PC-9 (cell line): ENCODE measurements at regions not wholly inside any gene's neighbourhood (a gene's known extent, or its start where the extent isn't known, plus 50 kb on each side); places are given as distances from the start of the nearest gene placed in this dataset.

Experiments
- BruUV-seq: library from RNA; stranded (reverse); fragments of 400-500 nt; replicated peaks from 2 replicates; lab custom pipeline; 2021; lab: Mats Ljungman, UMichigan
- CTCF ChIA-PET: fragments of 300-600 bp; sonication (Branson Sonifier 250); formaldehyde crosslinking; loops from one replicate; lab custom pipeline; 2022; ENCODE audit warnings: antibody characterized with exemption; lab: Charles Lee
- POLR2A ChIA-PET: fragments of 300-600 bp; sonication (Branson Sonifier 250); formaldehyde crosslinking; loops from one replicate; lab custom pipeline; 2022; ENCODE audit warnings: antibody characterized with exemption; ENCODE audit not compliant: unreplicated experiment; lab: Charles Lee
- DNase-seq, 2 experiments: peaks; one replicate each; pipeline versions ENCODE4 v3.0.0 to v3.0.0-alpha.2; 2015 to 2022; ENCODE audit warnings: mixed read lengths in 1 of 2
- H2AFZ ChIP-seq: fragments of 200-600 bp; sonication (generic); 2 replicates; pipeline ENCODE4 v1.8.1; 2017; ENCODE audit warnings: antibody characterized with exemption
- H3F3A ChIP-seq: fragments of 200-600 bp; sonication (generic); 2 replicates; pipeline ENCODE4 v1.8.1; 2017; ENCODE audit warnings: antibody characterized with exemption, mild to moderate bottlenecking, low read depth; ENCODE audit not compliant: insufficient read depth
- H3K27ac ChIP-seq: fragments of 200-600 bp; sonication (generic); 2 replicates; pipeline ENCODE4 v1.6.1; 2016; ENCODE audit warnings: mixed run types
- H3K27me3 ChIP-seq: fragments of 200-600 bp; sonication (generic); 2 replicates; pipeline ENCODE4 v1.6.1; 2016; ENCODE audit warnings: low read depth, mixed run types; ENCODE audit not compliant: insufficient read depth
- H3K36me3 ChIP-seq: fragments of 200-600 bp; sonication (generic); 2 replicates; pipeline ENCODE4 v1.6.1; 2016; ENCODE audit warnings: low read depth, mixed run types
- H3K4me1 ChIP-seq: fragments of 200-600 bp; sonication (generic); replicated peaks from 2 replicates; pipeline ENCODE4 v1.6.1; 2016; ENCODE audit warnings: mixed run types; ENCODE audit not compliant: insufficient read depth
- H3K4me2 ChIP-seq: fragments of 200-600 bp; sonication (generic); 2 replicates; pipeline ENCODE4 v1.6.1; 2017; ENCODE audit warnings: mixed run types
- H3K4me3 ChIP-seq: fragments of 200-600 bp; sonication (generic); 2 replicates; pipeline ENCODE4 v1.6.1; 2016; ENCODE audit warnings: mixed run types
- H3K79me2 ChIP-seq: fragments of 200-600 bp; sonication (generic); 2 replicates; pipeline ENCODE4 v1.6.1; 2017; ENCODE audit warnings: low read depth, mixed run types
- H3K9me2 ChIP-seq: fragments of 200-600 bp; sonication (generic); 2 replicates; pipeline ENCODE4 v1.8.1; 2017; ENCODE audit warnings: mild to moderate bottlenecking; ENCODE audit not compliant: insufficient read depth
- H3K9me3 ChIP-seq: fragments of 200-600 bp; sonication (generic); 2 replicates; pipeline ENCODE4 v1.8.1; 2016; ENCODE audit warnings: low read depth; ENCODE audit not compliant: insufficient read depth
- H4K20me1 ChIP-seq: fragments of 200-600 bp; sonication (generic); 2 replicates; pipeline ENCODE4 v1.8.1; 2017; ENCODE audit not compliant: insufficient read depth
- EZH2 ChIP-seq: fragments of 200-600 bp; sonication (generic); IDR thresholded peaks from 2 replicates; pipeline ENCODE4 v1.8.0; 2017; ENCODE audit warnings: antibody characterized with exemption, low read depth
- intact Hi-C: fragments of 100-400 bp; cut with micrococcal nuclease; formaldehyde crosslinking; loops from one replicate; pipeline ENCODE4 v1.10.0; 2022; ENCODE audit not compliant: unreplicated experiment
- TF ChIP-seq, protein P1 (sequence below): fragments of 200-600 bp; sonication (generic); conservative IDR thresholded peaks from 2 replicates; pipeline ENCODE4 v1.6.1; 2017; ENCODE audit warnings: mixed run types, antibody characterized with exemption, mild to moderate bottlenecking, moderate library complexity

GRCh38 chrX:121598356-121598755 lies 550.9 kb downstream of the GLUD2 start:
- H4K20me1 ChIP-seq: no peaks in the 10 kb centered on the region; the same call in 1 of the 2 replicates
- H3K27me3 ChIP-seq: no peaks in the 10 kb centered on the region
- no peak overlapping the region for H3K4me3 ChIP-seq
- H3K4me1 ChIP-seq: no peaks in the 10 kb centered on the region
- H2AFZ ChIP-seq: no peak overlapping the region
- H3K36me3 ChIP-seq: no peaks in the 10 kb centered on the region
- H3F3A ChIP-seq: no peaks in the 10 kb centered on the region
- H3K79me2 ChIP-seq: no peaks in the 10 kb centered on the region
- no TSS peak for BruUV-seq
- H3K9me3 ChIP-seq: no peaks in the 10 kb centered on the region
- TF ChIP-seq, protein P1, sequence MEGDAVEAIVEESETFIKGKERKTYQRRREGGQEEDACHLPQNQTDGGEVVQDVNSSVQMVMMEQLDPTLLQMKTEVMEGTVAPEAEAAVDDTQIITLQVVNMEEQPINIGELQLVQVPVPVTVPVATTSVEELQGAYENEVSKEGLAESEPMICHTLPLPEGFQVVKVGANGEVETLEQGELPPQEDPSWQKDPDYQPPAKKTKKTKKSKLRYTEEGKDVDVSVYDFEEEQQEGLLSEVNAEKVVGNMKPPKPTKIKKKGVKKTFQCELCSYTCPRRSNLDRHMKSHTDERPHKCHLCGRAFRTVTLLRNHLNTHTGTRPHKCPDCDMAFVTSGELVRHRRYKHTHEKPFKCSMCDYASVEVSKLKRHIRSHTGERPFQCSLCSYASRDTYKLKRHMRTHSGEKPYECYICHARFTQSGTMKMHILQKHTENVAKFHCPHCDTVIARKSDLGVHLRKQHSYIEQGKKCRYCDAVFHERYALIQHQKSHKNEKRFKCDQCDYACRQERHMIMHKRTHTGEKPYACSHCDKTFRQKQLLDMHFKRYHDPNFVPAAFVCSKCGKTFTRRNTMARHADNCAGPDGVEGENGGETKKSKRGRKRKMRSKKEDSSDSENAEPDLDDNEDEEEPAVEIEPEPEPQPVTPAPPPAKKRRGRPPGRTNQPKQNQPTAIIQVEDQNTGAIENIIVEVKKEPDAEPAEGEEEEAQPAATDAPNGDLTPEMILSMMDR: no peak
- no peak for TF ChIP-seq EZH2
- intact Hi-C loops: no loop called here
- no peak overlapping the region for H3K27ac ChIP-seq
- H3K9me2 ChIP-seq: no peaks in the 10 kb centered on the region
- H3K4me2 ChIP-seq: no peak overlapping the region
- DNase-seq: no peak
- POLR2A ChIA-PET: no interaction called here
- CTCF ChIA-PET: no interaction called here

DNA sequence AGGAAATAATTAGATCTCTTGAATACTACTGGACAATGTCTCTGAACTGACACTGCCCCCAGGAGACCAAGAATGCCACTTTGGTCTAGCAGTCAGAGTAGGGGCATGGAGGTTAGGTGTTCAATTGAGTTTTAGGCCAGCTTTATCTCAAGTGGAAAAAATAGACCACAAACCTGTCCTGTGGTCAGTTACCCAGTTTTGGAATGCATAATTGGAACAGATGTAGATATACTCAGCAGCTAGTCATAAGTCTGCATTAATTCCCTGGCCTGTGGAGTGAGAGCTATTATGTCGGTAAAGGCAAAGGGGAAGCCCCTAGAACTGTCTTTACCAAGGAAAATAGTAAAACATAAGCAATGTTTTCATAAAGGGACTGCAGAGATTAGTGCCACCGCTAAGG lies 587.7 kb downstream of the GLUD2 start:
- Histone ChIP-seq H3K9me3 (no peaks in the 10 kb centered on the region), H3F3A (no peaks in the 10 kb centered on the region), H4K20me1 (no peaks in the 10 kb centered on the region), H2AFZ (no peak overlapping the region), H3K27me3 (no peaks in the 10 kb centered on the region), H3K9me2 (no peaks in the 10 kb centered on the region), H3K36me3 (no peaks in the 10 kb centered on the region), H3K4me1 (no peaks in the 10 kb centered on the region), H3K4me3 (no peak overlapping the region), H3K4me2 (no peak overlapping the region), H3K79me2 (no peaks in the 10 kb centered on the region), H3K27ac (no peak overlapping the region)
- ChIA-PET CTCF (interaction anchor here (0.6 kb wide), 1 partner anchor 772 kb away, joined by 13 read pairs; no protein-coding TSS in a partner anchor), POLR2A (no interaction called here)
- DNase-seq: no peak
- no TSS peak for BruUV-seq
- no peak for TF ChIP-seq EZH2
- TF ChIP-seq, protein P1: no peak
- intact Hi-C loops: no loop called here

DNA sequence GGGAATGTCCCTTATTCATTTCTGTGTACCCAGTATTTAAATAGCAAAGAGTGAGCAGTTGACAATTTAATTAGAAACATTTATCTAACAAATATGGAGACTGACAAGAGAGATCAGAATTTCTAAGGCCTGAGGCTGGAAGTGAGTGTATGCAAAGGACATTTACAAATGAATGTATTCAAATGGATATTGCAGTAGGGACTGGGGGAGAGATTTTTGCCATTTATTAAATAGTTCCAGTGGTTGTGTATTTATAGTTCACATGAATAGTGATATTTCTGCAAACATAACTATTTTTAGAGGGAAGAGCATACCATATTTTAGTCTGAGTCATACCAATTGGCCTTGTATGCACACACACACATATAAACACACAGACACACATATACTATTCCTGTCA lies 592.4 kb downstream of the GLUD2 start:
- Histone ChIP-seq H3K4me3 (no peak overlapping the region), H3K27me3 (no peaks in the 10 kb centered on the region), H3K4me2 (no peak overlapping the region), H3K27ac (no peak overlapping the region), H3F3A (no peaks in the 10 kb centered on the region; the same call in 1 of the 2 replicates), H3K9me3 (no peaks in the 10 kb centered on the region), H3K36me3 (no peaks in the 10 kb centered on the region), H4K20me1 (no peaks in the 10 kb centered on the region), H2AFZ (no peak overlapping the region), H3K4me1 (peaks cover 5% of the 10 kb centered on the region; the same call in 1 of the 2 replicates), H3K79me2 (no peaks in the 10 kb centered on the region), H3K9me2 (no peaks in the 10 kb centered on the region)
- CTCF ChIA-PET: no interaction called here
- no TSS peak for BruUV-seq
- DNase-seq: no peak
- POLR2A ChIA-PET: no interaction called here
- intact Hi-C loops: no loop called here
- TF ChIP-seq EZH2: no peak
- TF ChIP-seq, protein P1: no peak
